Activated CD4-positive, alpha-beta T cell treated with anti-CD3 and anti-CD28 coated beads for 1 hour (primary cell): ENCODE measurements at regions not wholly inside any gene's neighbourhood (a gene's known extent, or its start where the extent isn't known, plus 50 kb on each side); places are given as distances from the start of the nearest gene placed in this dataset.
"Not testable (repeated sequence)": the region's sequence is repeated elsewhere in the genome, so short reads cannot be mapped to it uniquely, and the experiment has no call there.

ENCODE experiments used
- DNase-seq: peaks from one replicate; pipeline ENCODE4 v3.0.0-alpha.2; 2020

- not testable (repeated sequence) for DNase-seq
Observed at GRCh38 chr1:120232834-120233660, 56.7 kb upstream of the SEC22B start.

- DNase-seq, result not testable (repeated sequence)
Observed at GRCh38 chr1:120229835-120230234, 53.5 kb upstream of the SEC22B start.
